Activated CD4-positive, alpha-beta memory T cell treated with anti-CD3 and anti-CD28 coated beads for 36 hours (primary cell): ENCODE measurements at regions not wholly inside any gene's neighbourhood (a gene's known extent, or its start where the extent isn't known, plus 50 kb on each side); places are given as distances from the start of the nearest gene placed in this dataset.

ENCODE experiments used
- CTCF ChIA-PET: fragments of 350-600 bp; sonication (Branson Sonifier 250); formaldehyde crosslinking; loops from one replicate; lab custom pipeline; 2021; ENCODE audit warnings: antibody characterized with exemption, inconsistent platforms; lab: Charles Lee
- POLR2A ChIA-PET: fragments of 350-600 bp; sonication (Branson Sonifier 250); formaldehyde crosslinking; loops from one replicate; lab custom pipeline; 2021; ENCODE audit warnings: antibody characterized with exemption; lab: Charles Lee
- DNase-seq: peaks from one replicate; pipeline ENCODE4 v3.0.0-alpha.2; 2020
- H3K27ac Mint-ChIP-seq: one replicate; pipeline ENCODE4 v1.8.0; 2021; ENCODE audit warnings: mixed read lengths
- H3K27me3 Mint-ChIP-seq: one replicate; pipeline ENCODE4 v1.8.0; 2021; ENCODE audit warnings: mixed read lengths
- H3K36me3 Mint-ChIP-seq: one replicate; pipeline ENCODE4 v1.8.0; 2021; ENCODE audit warnings: mixed read lengths
- H3K4me1 Mint-ChIP-seq: one replicate; pipeline ENCODE4 v1.8.0; 2021; ENCODE audit warnings: low read depth, mixed read lengths
- H3K4me3 Mint-ChIP-seq: one replicate; pipeline ENCODE4 v1.8.0; 2021; ENCODE audit warnings: mild to moderate bottlenecking, mixed read lengths
- H3K9me3 Mint-ChIP-seq: one replicate; pipeline ENCODE4 v1.8.0; 2021; ENCODE audit warnings: mixed read lengths
- intact Hi-C: fragments of 100-400 bp; cut with micrococcal nuclease; formaldehyde crosslinking; loops from one replicate; pipeline ENCODE4 v1.15.1; 2023

DNA sequence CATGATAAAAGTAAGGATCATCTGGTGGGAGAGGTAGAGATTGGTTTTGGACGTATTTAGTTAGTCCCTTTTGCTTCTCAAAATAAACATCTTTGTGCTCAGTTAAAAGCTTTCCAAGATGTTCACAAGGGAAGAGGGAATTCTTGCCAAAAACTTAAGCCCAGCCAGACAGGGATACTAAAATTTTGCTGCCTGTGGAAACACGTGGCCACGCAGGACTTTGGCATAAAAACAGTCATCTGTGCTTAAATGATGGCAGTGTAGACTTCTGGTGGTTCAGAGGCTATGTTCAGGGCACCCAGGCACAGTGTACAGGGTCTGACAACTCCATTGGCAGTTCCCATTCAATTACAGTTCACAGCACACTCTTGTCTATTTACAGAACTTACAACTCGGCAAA, 93.2 kb upstream of the JADE1 start:
- H3K9me3 Mint-ChIP-seq, result no peaks in the 10 kb centered on the region
- DNase-seq, result no peak
- no peaks in the 10 kb centered on the region for H3K36me3 Mint-ChIP-seq
- peaks cover 3% of the 10 kb centered on the region for H3K27me3 Mint-ChIP-seq
- no peak overlapping the region for H3K27ac Mint-ChIP-seq
- H3K4me1 Mint-ChIP-seq, result peaks cover 5% of the 10 kb centered on the region
- intact Hi-C loops, result no loop called here
- POLR2A ChIA-PET, result no interaction called here
- CTCF ChIA-PET, result no interaction called here
- no peak overlapping the region for H3K4me3 Mint-ChIP-seq

DNA sequence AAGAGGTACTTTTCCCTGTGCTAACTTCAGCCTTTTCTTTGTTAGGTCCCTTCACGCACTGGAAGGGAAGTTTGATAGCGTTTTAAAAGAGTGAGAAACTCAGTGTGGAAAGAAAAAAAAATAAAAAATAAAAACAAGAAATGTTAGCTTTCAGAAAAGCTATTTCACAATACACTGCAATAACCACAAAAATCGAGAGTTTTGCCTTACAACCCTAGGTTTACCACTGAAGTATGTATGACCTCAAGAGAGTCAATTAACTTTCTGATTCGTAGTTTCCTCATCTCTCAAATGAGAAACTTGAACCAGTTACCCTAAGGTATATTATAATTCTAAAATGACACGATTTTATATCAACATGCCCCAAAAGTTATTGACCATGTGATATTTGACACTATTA, 93.9 kb upstream of the JADE1 start:
- no peak overlapping the region for H3K27ac Mint-ChIP-seq
- H3K4me1 Mint-ChIP-seq, result peaks cover 5% of the 10 kb centered on the region
- H3K4me3 Mint-ChIP-seq, result no peak overlapping the region
- intact Hi-C loops, result no loop called here
- no peaks in the 10 kb centered on the region for H3K36me3 Mint-ChIP-seq
- H3K27me3 Mint-ChIP-seq, result peaks cover 3% of the 10 kb centered on the region
- no peak for DNase-seq
- ChIA-PET POLR2A (no interaction called here), CTCF (no interaction called here)
- H3K9me3 Mint-ChIP-seq, result no peaks in the 10 kb centered on the region

DNA sequence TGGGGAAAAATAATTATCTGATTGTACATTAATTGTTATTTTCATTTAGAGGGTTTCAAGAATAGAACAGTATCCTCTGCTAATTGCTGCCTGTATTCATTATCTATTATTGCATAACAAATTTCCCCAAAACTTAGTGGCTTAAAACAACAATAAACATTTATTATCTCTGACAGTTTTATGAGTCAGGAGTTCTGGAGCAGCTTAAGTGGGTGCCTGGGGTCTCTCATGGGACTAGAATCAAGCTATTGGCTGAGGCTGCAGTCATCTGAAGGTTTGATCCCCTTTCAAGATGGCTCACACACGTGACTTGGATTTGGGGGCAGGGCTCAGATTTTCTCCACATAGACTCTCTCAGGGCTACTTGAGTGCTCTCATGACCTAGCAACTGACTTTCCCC, 98.1 kb upstream of the JADE1 start:
- H3K4me1 Mint-ChIP-seq, result peaks cover 17% of the 10 kb centered on the region
- no peak for DNase-seq
- ChIA-PET POLR2A (no interaction called here), CTCF (no interaction called here)
- intact Hi-C loops, result no loop called here
- H3K27me3 Mint-ChIP-seq, result no peaks in the 10 kb centered on the region
- H3K4me3 Mint-ChIP-seq, result no peak overlapping the region
- H3K36me3 Mint-ChIP-seq, result no peaks in the 10 kb centered on the region
- no peaks in the 10 kb centered on the region for H3K9me3 Mint-ChIP-seq
- H3K27ac Mint-ChIP-seq, result no peak overlapping the region

DNA sequence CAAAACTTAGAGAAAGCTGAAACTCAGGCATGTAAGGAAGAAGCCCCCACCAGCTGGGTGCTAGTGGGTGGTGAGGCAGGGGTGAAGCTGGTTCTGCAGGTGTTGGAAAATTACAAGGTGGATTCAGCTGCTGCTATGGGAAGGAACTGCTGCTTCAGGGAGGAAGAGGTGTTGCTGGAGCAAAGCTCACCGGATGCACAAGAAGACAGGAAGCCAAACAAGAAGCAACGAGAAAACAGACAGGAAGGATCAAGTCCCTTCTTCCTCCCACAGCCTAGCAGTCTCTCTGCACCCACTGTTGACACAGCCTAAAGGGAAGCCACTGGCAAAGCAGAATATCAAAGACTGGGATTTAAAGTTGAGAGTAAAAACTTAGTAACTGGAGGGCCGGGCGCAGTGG, 100.2 kb upstream of the JADE1 start:
- Mint-ChIP-seq H3K4me3 (no peak overlapping the region), H3K36me3 (no peaks in the 10 kb centered on the region), H3K27ac (no peak overlapping the region), H3K4me1 (peaks cover 17% of the 10 kb centered on the region), H3K9me3 (no peaks in the 10 kb centered on the region), H3K27me3 (no peaks in the 10 kb centered on the region)
- DNase-seq, result no peak
- intact Hi-C loops, result no loop called here
- ChIA-PET POLR2A (no interaction called here), CTCF (no interaction called here)

DNA sequence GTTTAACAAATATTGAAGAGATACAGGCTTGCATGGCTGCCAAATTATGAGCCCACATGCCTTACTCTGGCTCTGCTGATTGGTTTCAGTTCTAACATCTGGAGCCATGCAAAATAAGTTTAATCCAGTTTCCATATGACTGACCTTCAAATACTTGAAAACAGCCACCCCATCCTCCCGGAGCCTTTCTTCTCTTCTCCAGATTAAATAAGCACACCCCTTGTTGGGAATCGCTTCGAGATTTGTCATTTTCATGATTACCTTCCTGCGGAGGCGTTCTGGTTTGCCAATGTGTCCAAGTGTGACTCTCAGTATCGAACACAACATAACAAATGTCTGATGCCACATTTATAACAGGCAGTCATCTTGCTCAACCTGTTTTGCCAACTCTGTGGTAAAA, 101.6 kb upstream of the JADE1 start:
- ChIA-PET CTCF (no interaction called here), POLR2A (no interaction called here)
- intact Hi-C loops, result no loop called here
- DNase-seq, result no peak
- Mint-ChIP-seq H3K27ac (no peak overlapping the region), H3K4me1 (peaks cover 12% of the 10 kb centered on the region), H3K36me3 (no peaks in the 10 kb centered on the region), H3K4me3 (no peak overlapping the region), H3K27me3 (no peaks in the 10 kb centered on the region), H3K9me3 (no peaks in the 10 kb centered on the region)

DNA sequence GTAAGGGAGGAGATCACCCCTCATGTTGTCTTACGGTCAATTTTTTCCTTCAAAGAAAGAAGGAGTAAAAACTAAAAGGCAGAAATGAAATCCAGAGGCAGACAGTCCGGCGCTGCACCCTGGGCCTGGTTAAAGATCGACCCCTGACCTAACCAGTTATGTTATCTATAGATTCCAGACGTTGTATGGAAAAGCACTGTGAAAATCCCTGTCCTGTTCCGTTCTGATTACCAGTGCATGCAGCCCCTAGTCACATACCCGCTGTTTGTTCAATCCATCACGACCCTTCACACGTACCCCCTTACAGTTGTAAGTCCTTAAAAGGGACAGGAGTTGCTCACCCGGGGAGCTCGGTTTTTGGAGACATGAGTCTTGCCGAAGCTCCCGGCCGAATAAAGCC, 105.6 kb upstream of the JADE1 start:
- H3K36me3 Mint-ChIP-seq, result no peaks in the 10 kb centered on the region
- no peaks in the 10 kb centered on the region for H3K9me3 Mint-ChIP-seq
- no peak for DNase-seq
- ChIA-PET POLR2A (no interaction called here), CTCF (no interaction called here)
- no peaks in the 10 kb centered on the region for H3K27me3 Mint-ChIP-seq
- H3K4me3 Mint-ChIP-seq, result no peak overlapping the region
- intact Hi-C loops, result no loop called here
- H3K27ac Mint-ChIP-seq, result no peak overlapping the region
- H3K4me1 Mint-ChIP-seq, result peaks cover 3% of the 10 kb centered on the region

DNA sequence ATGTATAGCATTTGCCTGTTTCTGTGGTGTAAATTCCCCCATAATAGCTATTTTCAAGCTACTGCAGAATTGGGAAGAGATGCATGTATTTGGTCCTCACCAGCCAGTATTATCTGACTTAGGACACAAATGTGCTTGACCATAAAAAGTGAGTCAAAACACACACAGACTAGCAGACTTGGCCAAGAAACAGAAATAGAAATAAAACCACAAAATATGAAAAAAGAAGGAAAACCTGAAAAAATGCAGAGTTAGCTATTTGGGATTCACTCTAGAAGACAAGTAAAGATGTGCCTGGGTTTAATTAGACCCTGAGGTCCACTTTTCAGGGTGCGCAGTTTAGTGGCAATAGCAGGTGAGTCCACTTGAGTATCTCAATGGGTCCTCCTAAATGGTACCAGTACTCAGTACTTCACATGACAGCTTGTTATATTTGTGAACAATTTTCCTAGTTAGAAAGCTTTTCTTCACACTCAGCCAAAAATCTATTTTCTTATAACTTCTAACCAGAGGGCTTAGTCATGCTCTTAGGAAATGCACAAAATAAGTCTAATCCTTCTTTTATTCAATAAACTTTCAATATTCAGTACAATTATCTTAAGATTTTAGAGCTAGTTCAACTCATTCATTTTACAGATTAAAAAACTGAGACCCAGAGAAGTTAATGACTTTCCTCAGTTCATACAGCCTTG, 108.7 kb upstream of the JADE1 start:
- no peak for DNase-seq
- CTCF ChIA-PET, result interaction anchor here (0.6 kb wide), 1 partner anchor 47 kb away, joined by 3 read pairs; no protein-coding TSS in a partner anchor

DNA sequence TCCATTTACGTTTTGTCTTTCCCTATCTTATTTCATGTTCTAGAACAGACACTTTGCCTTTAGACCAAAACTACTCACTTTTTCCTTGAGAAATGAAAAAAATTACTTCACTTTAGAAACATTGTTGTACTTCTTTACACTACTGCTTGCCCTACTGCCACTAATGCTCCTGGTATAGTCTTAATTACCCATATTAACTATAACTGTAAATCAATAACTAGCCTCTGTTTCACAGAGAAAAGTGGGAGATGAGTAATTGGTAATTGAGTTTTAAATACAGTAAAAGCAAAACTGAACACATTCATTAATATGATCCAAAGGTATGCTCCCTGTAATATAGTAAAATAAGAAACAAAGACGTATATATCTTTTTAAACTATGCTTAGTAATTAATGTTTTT, 111.1 kb upstream of the JADE1 start:
- Mint-ChIP-seq H3K4me1 (no peaks in the 10 kb centered on the region), H3K36me3 (no peaks in the 10 kb centered on the region), H3K27me3 (no peaks in the 10 kb centered on the region), H3K9me3 (no peaks in the 10 kb centered on the region), H3K4me3 (no peak overlapping the region), H3K27ac (no peak overlapping the region)
- POLR2A ChIA-PET, result no interaction called here
- intact Hi-C loops, result no loop called here
- CTCF ChIA-PET, result no interaction called here
- DNase-seq, result no peak

More for the DNA sequence above, 108.7 kb upstream of the JADE1 start:
- Mint-ChIP-seq H3K9me3 (no peaks in the 10 kb centered on the region), H3K27me3 (no peaks in the 10 kb centered on the region), H3K36me3 (no peaks in the 10 kb centered on the region), H3K4me3 (no peak overlapping the region), H3K27ac (no peak overlapping the region), H3K4me1 (no peaks in the 10 kb centered on the region)
- intact Hi-C loops, result no loop called here
- POLR2A ChIA-PET, result interaction anchor here (0.6 kb wide), 1 partner anchor 392 kb away, joined by 4 read pairs; the partner anchor contains the start of gene SCLT1

DNA sequence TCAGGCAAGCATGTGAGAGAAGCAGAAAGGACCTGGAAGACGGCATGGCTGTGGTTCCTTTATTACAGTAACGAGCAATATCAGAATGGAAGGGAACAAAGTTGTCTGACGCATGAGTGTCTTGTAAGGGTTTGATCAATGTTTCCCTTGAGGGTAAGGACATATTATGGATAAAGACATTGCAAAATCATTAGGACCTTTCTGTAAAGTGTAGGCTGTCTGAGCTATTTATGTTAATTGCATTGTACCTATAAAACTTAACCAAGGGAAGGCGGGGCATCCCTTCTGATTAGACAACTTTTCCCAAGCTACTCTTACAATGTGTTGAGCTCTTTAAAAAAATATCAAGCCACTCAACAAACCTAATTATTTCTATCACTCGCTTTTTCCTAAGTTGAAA, 112.2 kb upstream of the JADE1 start:
- Mint-ChIP-seq H3K27ac (no peak overlapping the region), H3K36me3 (no peaks in the 10 kb centered on the region), H3K4me3 (no peak overlapping the region), H3K9me3 (no peaks in the 10 kb centered on the region), H3K4me1 (no peaks in the 10 kb centered on the region), H3K27me3 (no peaks in the 10 kb centered on the region)
- ChIA-PET CTCF (no interaction called here), POLR2A (interaction anchor here (0.5 kb wide), 1 partner anchor 35 kb away, joined by 3 read pairs; no protein-coding TSS in a partner anchor)
- no peak for DNase-seq
- intact Hi-C loops, result no loop called here

DNA sequence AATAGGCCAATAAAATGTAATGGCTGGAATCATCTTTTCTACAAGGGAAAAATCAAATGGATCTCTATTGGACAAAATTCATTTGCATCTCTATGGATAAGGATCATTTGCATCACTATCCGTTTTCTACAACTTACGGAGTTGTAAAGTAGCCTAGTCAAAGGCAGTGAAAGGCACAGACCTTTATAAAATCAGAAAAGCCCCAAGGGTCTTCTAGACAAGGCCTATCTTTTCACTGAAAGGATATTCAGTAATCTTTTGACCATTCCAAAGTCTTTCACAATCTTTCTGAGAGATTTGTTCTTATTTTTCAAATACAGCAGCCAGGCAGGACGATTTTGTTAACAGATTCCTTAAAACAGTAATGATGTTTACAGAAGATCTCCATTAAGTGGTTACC, 119.5 kb upstream of the JADE1 start:
- CTCF ChIA-PET, result no interaction called here

DNA sequence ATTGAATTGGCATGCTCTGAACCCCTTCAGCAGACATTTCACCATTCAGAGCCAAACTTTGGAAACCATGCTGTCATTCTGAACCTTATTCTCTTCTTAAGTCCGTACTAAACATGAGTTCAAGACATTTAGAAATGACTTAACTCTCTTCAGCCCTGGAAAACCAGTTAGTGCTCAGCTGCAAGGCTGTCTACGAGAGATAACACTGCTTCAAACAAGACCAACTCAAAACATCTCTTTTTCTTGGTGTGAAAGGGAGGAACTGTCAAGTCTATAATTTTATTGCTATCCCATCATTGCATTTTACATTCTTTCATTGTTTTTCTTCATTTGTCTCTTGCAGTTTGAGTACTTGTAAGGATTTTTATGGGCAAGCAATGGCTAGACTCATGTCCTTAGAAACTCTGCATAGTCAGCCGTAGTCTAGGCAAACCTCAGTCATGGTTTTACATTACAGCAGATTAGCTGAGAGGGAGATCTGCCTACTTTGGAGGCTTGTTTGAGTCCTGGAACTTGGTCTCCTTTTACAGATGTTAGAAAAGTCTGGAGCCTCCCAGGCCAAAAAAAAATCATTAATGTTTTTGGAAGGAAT, 120.6 kb upstream of the JADE1 start:
- H3K36me3 Mint-ChIP-seq, result no peaks in the 10 kb centered on the region
- no peak for DNase-seq
- ChIA-PET CTCF (no interaction called here), POLR2A (no interaction called here)
- no peak overlapping the region for H3K4me3 Mint-ChIP-seq
- no peak overlapping the region for H3K27ac Mint-ChIP-seq
- intact Hi-C loops, result no loop called here
- no peaks in the 10 kb centered on the region for H3K4me1 Mint-ChIP-seq
- peaks cover 8% of the 10 kb centered on the region for H3K27me3 Mint-ChIP-seq
- H3K9me3 Mint-ChIP-seq, result no peaks in the 10 kb centered on the region

More for the DNA sequence above, 119.5 kb upstream of the JADE1 start:
- intact Hi-C loops, result no loop called here
- POLR2A ChIA-PET, result no interaction called here
- H3K36me3 Mint-ChIP-seq, result no peaks in the 10 kb centered on the region
- peaks cover 8% of the 10 kb centered on the region for H3K27me3 Mint-ChIP-seq
- H3K9me3 Mint-ChIP-seq, result no peaks in the 10 kb centered on the region
- H3K4me1 Mint-ChIP-seq, result no peaks in the 10 kb centered on the region
- no peak overlapping the region for H3K4me3 Mint-ChIP-seq
- no peak for DNase-seq
- H3K27ac Mint-ChIP-seq, result no peak overlapping the region

DNA sequence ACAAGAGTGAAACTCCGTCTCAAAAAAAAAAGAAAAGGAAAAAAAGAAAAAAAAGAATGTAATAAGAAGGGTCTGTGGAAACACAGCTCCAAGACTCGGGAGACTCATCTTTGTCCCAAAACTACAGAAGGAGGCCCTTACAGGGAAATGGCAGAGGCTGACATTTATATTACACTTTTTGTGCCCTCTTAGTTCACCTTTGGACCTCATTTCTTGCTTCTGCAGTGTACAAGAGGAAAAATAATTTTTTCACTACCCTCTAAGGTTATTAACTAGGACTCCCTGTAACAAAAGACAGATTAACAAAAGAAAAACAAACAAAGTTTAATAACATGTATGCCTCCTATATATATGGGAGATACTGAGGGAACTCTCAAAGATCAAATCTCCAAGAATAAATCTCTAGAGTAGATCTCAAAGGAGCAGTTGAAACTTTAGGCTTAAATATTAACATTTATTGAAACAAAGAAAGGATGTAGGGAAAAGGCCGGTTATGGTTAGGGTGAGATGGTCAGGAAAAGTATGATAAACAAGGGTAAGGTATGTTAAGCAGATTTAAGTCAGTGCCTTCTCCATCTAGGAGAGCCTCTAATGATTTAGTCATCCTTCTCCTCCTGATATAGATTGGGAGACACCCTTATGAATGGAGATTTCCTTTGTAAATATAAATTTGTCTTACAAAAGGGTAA, 121.3 kb upstream of the JADE1 start:
- Mint-ChIP-seq H3K9me3 (no peaks in the 10 kb centered on the region), H3K36me3 (no peaks in the 10 kb centered on the region), H3K4me1 (no peaks in the 10 kb centered on the region), H3K27ac (no peak overlapping the region), H3K27me3 (peaks cover 8% of the 10 kb centered on the region), H3K4me3 (no peak overlapping the region)
- DNase-seq, result no peak
- ChIA-PET POLR2A (no interaction called here), CTCF (no interaction called here)
- intact Hi-C loops, result no loop called here
